ENCODE measurements at regions not wholly inside any gene's neighbourhood (a gene's known extent, or its start where the extent isn't known, plus 50 kb on each side); places are given as distances from the start of the nearest gene placed in this dataset.

- Histone ChIP-seq H3K9me3 (no peaks in the 10 kb centered on the region), H3K4me3 (no peak overlapping the region), H3K4me1 (no peaks in the 10 kb centered on the region), H3K27me3 (no peaks in the 10 kb centered on the region), H3K36me3 (no peaks in the 10 kb centered on the region), H3K27ac (no peak overlapping the region)
- WGBS, 2 donors (ENCODE audit: low coverage in 1 of 2), result 84 to 100% methylated on average over 1 to 3 of the region's 3 CpGs
- no peak for DNase-seq
- TF ChIP-seq, protein P1, sequence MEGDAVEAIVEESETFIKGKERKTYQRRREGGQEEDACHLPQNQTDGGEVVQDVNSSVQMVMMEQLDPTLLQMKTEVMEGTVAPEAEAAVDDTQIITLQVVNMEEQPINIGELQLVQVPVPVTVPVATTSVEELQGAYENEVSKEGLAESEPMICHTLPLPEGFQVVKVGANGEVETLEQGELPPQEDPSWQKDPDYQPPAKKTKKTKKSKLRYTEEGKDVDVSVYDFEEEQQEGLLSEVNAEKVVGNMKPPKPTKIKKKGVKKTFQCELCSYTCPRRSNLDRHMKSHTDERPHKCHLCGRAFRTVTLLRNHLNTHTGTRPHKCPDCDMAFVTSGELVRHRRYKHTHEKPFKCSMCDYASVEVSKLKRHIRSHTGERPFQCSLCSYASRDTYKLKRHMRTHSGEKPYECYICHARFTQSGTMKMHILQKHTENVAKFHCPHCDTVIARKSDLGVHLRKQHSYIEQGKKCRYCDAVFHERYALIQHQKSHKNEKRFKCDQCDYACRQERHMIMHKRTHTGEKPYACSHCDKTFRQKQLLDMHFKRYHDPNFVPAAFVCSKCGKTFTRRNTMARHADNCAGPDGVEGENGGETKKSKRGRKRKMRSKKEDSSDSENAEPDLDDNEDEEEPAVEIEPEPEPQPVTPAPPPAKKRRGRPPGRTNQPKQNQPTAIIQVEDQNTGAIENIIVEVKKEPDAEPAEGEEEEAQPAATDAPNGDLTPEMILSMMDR (IDR thresholded peaks at IDR 0.05), result no peak
- no peak for TF ChIP-seq POLR2AphosphoS5 (IDR thresholded peaks at IDR 0.05)
- TF ChIP-seq POLR2A (IDR thresholded peaks at IDR 0.05), result no peak
- no peak for TF ChIP-seq EP300 (IDR thresholded peaks at IDR 0.05; ENCODE audit: low read depth)
- intact Hi-C loops (cut with DNase I; ENCODE audit: low total_unique reads) (no loop called here), in situ Hi-C loops (cut with MboI; ENCODE audit: low pct_ligation_motif_present in 1 of 4, low pct_unique_long_range_greater_than_20kb in 1 of 4, low sequenced_read_pairs in 3 of 4) (no loop called here)
Measured at GRCh38 chr4:85113706-85114105, 147.2 kb upstream of the WDFY3 start.

- H3K4me3 ChIP-seq, result no peak overlapping the region
- TF ChIP-seq, protein P1 (IDR thresholded peaks at IDR 0.05), result no peak
- TF ChIP-seq POLR2A (IDR thresholded peaks at IDR 0.05), result no peak
- TF ChIP-seq EP300 (IDR thresholded peaks at IDR 0.05; ENCODE audit: low read depth), result no peak
- TF ChIP-seq POLR2AphosphoS5 (IDR thresholded peaks at IDR 0.05), result no peak
- WGBS, 2 donors (ENCODE audit: low coverage in 1 of 2), result 53 to 64% methylated on average over 3 of the region's 3 CpGs
- in situ Hi-C loops (cut with MboI; ENCODE audit: low pct_ligation_motif_present in 1 of 4, low pct_unique_long_range_greater_than_20kb in 1 of 4, low sequenced_read_pairs in 3 of 4), result no loop called here
- no peak overlapping the region for H3K27ac ChIP-seq
- no peaks in the 10 kb centered on the region for H3K9me3 ChIP-seq
- no peak for DNase-seq
- intact Hi-C loops (cut with DNase I; ENCODE audit: low total_unique reads), result no loop called here
- H3K36me3 ChIP-seq, result no peaks in the 10 kb centered on the region
- no peaks in the 10 kb centered on the region for H3K4me1 ChIP-seq
- no peaks in the 10 kb centered on the region for H3K27me3 ChIP-seq
Measured at GRCh38 chr4:85114526-85114925, 148.0 kb upstream of the WDFY3 start.

DNA sequence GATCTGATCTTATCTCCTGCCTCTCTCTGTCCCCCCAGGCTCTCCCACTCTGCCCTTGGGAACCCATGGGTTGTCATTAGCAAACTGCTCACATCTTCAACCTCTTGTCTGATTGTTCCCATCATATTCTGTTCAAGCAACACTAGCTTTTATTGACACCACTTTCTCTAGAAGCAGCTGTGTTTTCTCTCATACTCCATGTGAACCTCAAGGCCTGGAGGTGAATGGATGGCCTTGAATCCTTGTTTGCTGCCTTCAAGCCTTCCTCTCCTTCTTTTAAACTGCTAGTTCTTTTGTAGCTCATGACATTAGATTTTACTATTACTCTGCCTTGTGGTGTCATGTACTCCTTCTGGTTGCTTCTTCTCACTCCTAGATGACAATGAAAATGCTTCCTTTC, 149.5 kb upstream of the WDFY3 start:
- intact Hi-C loops (cut with DNase I; ENCODE audit: low total_unique reads) (no loop called here), in situ Hi-C loops (cut with MboI; ENCODE audit: low pct_ligation_motif_present in 1 of 4, low pct_unique_long_range_greater_than_20kb in 1 of 4, low sequenced_read_pairs in 3 of 4) (no loop called here)
- Histone ChIP-seq H3K4me3 (no peak overlapping the region), H3K36me3 (no peaks in the 10 kb centered on the region), H3K27ac (no peak overlapping the region), H3K27me3 (no peaks in the 10 kb centered on the region), H3K4me1 (no peaks in the 10 kb centered on the region), H3K9me3 (no peaks in the 10 kb centered on the region)
- DNase-seq, result no peak
- TF ChIP-seq POLR2AphosphoS5 (IDR thresholded peaks at IDR 0.05) (no peak), EP300 (IDR thresholded peaks at IDR 0.05; ENCODE audit: low read depth) (no peak), POLR2A (IDR thresholded peaks at IDR 0.05) (no peak)
- TF ChIP-seq, protein P1 (IDR thresholded peaks at IDR 0.05), result no peak

DNA sequence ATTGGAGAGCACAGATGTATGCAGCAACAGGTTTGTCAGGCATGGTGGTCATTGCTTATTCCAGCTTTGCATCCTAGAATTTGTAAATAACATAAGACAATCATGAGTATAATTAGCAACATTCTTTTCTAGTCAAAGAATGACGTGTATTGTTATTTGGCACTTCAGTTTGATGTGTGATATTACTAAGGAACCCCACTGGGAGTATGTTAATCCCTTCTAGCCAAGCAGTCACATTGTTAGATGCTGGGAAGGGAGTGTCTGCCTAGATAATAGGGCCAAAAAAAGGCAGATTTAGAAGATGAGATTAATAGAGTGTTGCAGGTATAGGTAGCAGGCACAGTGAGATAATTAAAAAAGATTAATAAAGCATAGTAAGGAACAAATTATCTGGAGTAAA, 159.2 kb upstream of the WDFY3 start:
- 40 to 48% methylated on average over 1 of the region's 1 CpG for WGBS, 2 donors (ENCODE audit: low coverage in 1 of 2)
- Histone ChIP-seq H3K27ac (no peak overlapping the region), H3K4me3 (no peak overlapping the region), H3K36me3 (no peaks in the 10 kb centered on the region), H3K27me3 (no peaks in the 10 kb centered on the region), H3K4me1 (peaks cover 0 to 6% (median 3%) of the 10 kb centered on the region in 4 donors), H3K9me3 (no peaks in the 10 kb centered on the region)
- TF ChIP-seq POLR2A (IDR thresholded peaks at IDR 0.05) (no peak), POLR2AphosphoS5 (IDR thresholded peaks at IDR 0.05) (no peak), EP300 (IDR thresholded peaks at IDR 0.05; ENCODE audit: low read depth) (no peak)
- TF ChIP-seq, protein P1 (IDR thresholded peaks at IDR 0.05), result no peak
- DNase-seq, result no peak
- in situ Hi-C loops (cut with MboI; ENCODE audit: low pct_ligation_motif_present in 1 of 4, low pct_unique_long_range_greater_than_20kb in 1 of 4, low sequenced_read_pairs in 3 of 4), result loop anchor here in 2 of 4 donors (25.0 kb wide), 2 partner anchors 612 to 637 kb away; no protein-coding TSS in a partner anchor
- intact Hi-C loops (cut with DNase I; ENCODE audit: low total_unique reads), result no loop called here
